Small intestine (tissue), 7 donors: ENCODE measurements at regions not wholly inside any gene's neighbourhood (a gene's known extent, or its start where the extent isn't known, plus 50 kb on each side); places are given as distances from the start of the nearest gene placed in this dataset.

Experiments used
- DNase-seq, 2 donors: peaks; one replicate each; pipeline versions ENCODE4 v3.0.0 to v3.0.0-alpha.2; 2013
- FAIRE-seq: peaks from 2 replicates; lab custom pipeline; 2012; peaks lifted over from hg19 to GRCh38; lab: Jason Lieb, UNC
- H3K27ac ChIP-seq, 3 donors: one replicate each; pipeline ENCODE4 v1.5.1; 2013; ENCODE audit warnings: low read length in 2 of 3, mild to moderate bottlenecking in 2 of 3, control low read depth in 1 of 3, inconsistent platforms in 1 of 3, low read depth in 1 of 3, moderate library complexity in 1 of 3
- H3K27me3 ChIP-seq, 3 donors: one replicate each; pipeline ENCODE4 v1.6.1; 2013; ENCODE audit warnings: low read length in 3 of 3, inconsistent platforms in 1 of 3; ENCODE audit not compliant: control insufficient read depth in 3 of 3, insufficient read depth in 3 of 3
- H3K36me3 ChIP-seq, 3 donors: one replicate each; pipeline ENCODE4 v1.6.1; 2013; ENCODE audit warnings: low read length in 3 of 3, inconsistent platforms in 1 of 3, low read depth in 1 of 3, mild to moderate bottlenecking in 1 of 3, moderate library complexity in 1 of 3; ENCODE audit not compliant: control insufficient read depth in 3 of 3, insufficient read depth in 2 of 3
- H3K4me1 ChIP-seq, 3 donors: one replicate each; pipeline ENCODE4 v1.6.1; 2013; ENCODE audit warnings: low read length in 2 of 3, inconsistent platforms in 1 of 3, low read depth in 1 of 3, mild to moderate bottlenecking in 1 of 3, moderate library complexity in 1 of 3; ENCODE audit not compliant: control insufficient read depth in 3 of 3, insufficient read depth in 2 of 3
- H3K4me3 ChIP-seq, 3 donors: one replicate each; pipeline ENCODE4 v1.5.1; 2013; ENCODE audit warnings: low read length in 3 of 3, control low read depth in 1 of 3, inconsistent platforms in 1 of 3, low read depth in 1 of 3, mild to moderate bottlenecking in 1 of 3, moderate library complexity in 1 of 3
- H3K9me3 ChIP-seq, 2 donors: one replicate each; pipeline ENCODE4 v1.6.1; 2013; ENCODE audit warnings: low read depth in 1 of 2, low read length in 1 of 2; ENCODE audit not compliant: control insufficient read depth in 2 of 2, insufficient read depth in 1 of 2
- WGBS, 3 donors: extraction: QIAGEN DNeasy Blood & Tissue Kit; methylation state at CpG; one replicate each; pipeline ENCODE4 v1.1.7; 2013; 5-methylcytosine and 5-hydroxymethylcytosine counted together
- donor health status: healthy with polysubstance abuse.
- donor health status: control.
- donor health status: control.
- donor health status: Bipolar disorder and iron deficiency.
- donor health status: healthy.

GRCh38 chr9:27625751-27626150, 52.5 kb upstream of the C9orf72 start:
- FAIRE-seq (no peak), DNase-seq (no peak)
- Histone ChIP-seq H3K27me3 (no peaks in the 10 kb centered on the region), H3K27ac (peak overlapping the region in 2 of 3 donors; percentile 21 to 67), H3K4me3 (no peak overlapping the region), H3K36me3 (no peaks in the 10 kb centered on the region), H3K4me1 (peaks cover 2 to 29% (median 3%) of the 10 kb centered on the region in 3 donors), H3K9me3 (peaks cover 0 to 5% of the 10 kb centered on the region in 2 donors)
- WGBS, 3 donors: 4 to 41% (median 19%) methylated on average over 2 of the region's 2 CpGs

GRCh38 chr9:27626244-27627187, 53.2 kb upstream of the C9orf72 start:
- FAIRE-seq: no peak
- no peaks in the 10 kb centered on the region for H3K36me3 ChIP-seq
- peak overlapping the region in 2 of 3 donors; percentile 64 to 67 for H3K27ac ChIP-seq
- H3K27me3 ChIP-seq: no peaks in the 10 kb centered on the region
- DNase-seq: peak; percentile 77 to 80
- WGBS, 3 donors: 17 to 57% (median 33%) methylated on average over 8 of the region's 8 CpGs
- H3K4me1 ChIP-seq: peaks cover 2 to 34% (median 3%) of the 10 kb centered on the region in 3 donors
- peaks cover 0 to 5% of the 10 kb centered on the region in 2 donors for H3K9me3 ChIP-seq
- peak overlapping the region in 2 of 3 donors; percentile 1 to 18 for H3K4me3 ChIP-seq

- 23 to 48% (median 28%) methylated on average over 5 of the region's 5 CpGs for WGBS, 3 donors
These were observed 53.9 kb upstream of the C9orf72 start for GRCh38 chr9:27627188-27627564.

GRCh38 chr9:27628311-27628710, 55.0 kb upstream of the C9orf72 start:
- Histone ChIP-seq H3K4me1 (peaks cover 2 to 34% (median 3%) of the 10 kb centered on the region in 3 donors), H3K27me3 (no peaks in the 10 kb centered on the region), H3K36me3 (no peaks in the 10 kb centered on the region), H3K4me3 (no peak overlapping the region), H3K9me3 (peaks cover 0 to 5% of the 10 kb centered on the region in 2 donors), H3K27ac (no peak overlapping the region)
- no peak for DNase-seq
- no peak for FAIRE-seq

More at GRCh38 chr9:27627188-27627564, 53.9 kb upstream of the C9orf72 start:
- no peaks in the 10 kb centered on the region for H3K27me3 ChIP-seq
- DNase-seq: peak in 1 of 2 donors; percentile 7
- H3K27ac ChIP-seq: peak overlapping the region in 1 of 3 donors; percentile 67
- peaks cover 0 to 5% of the 10 kb centered on the region in 2 donors for H3K9me3 ChIP-seq
- peaks cover 2 to 34% (median 3%) of the 10 kb centered on the region in 3 donors for H3K4me1 ChIP-seq
- H3K36me3 ChIP-seq: no peaks in the 10 kb centered on the region
- peak overlapping the region in 1 of 3 donors; percentile 1 for H3K4me3 ChIP-seq
- FAIRE-seq: no peak

- H3K9me3 ChIP-seq: no peaks in the 10 kb centered on the region
- WGBS, 3 donors: 86 to 90% (median 88%) methylated on average over 2 of the region's 2 CpGs
- no peaks in the 10 kb centered on the region for H3K36me3 ChIP-seq
- no peak for FAIRE-seq
- H3K27me3 ChIP-seq: no peaks in the 10 kb centered on the region
- peaks cover 2 to 34% (median 3%) of the 10 kb centered on the region in 3 donors for H3K4me1 ChIP-seq
- no peak overlapping the region for H3K27ac ChIP-seq
- DNase-seq: peak in 1 of 2 donors; percentile 25
- H3K4me3 ChIP-seq: no peak overlapping the region
These were observed 56.1 kb upstream of the C9orf72 start for GRCh38 chr9:27629425-27629824.

GRCh38 chr9:27632254-27632653, 59.0 kb upstream of the C9orf72 start:
- Histone ChIP-seq H3K4me1 (peaks cover 0 to 24% (median 2%) of the 10 kb centered on the region in 3 donors), H3K27ac (no peak overlapping the region), H3K4me3 (no peak overlapping the region), H3K36me3 (no peaks in the 10 kb centered on the region), H3K9me3 (no peaks in the 10 kb centered on the region), H3K27me3 (no peaks in the 10 kb centered on the region)
- DNase-seq (no peak), FAIRE-seq (no peak)
- 85 to 89% (median 85%) methylated on average over 6 of the region's 6 CpGs for WGBS, 3 donors

- no peak overlapping the region for H3K27ac ChIP-seq
- no peaks in the 10 kb centered on the region for H3K27me3 ChIP-seq
- H3K4me1 ChIP-seq: peaks cover 0 to 12% (median 0%) of the 10 kb centered on the region in 3 donors
- no peaks in the 10 kb centered on the region for H3K9me3 ChIP-seq
- no peak for DNase-seq
- no peaks in the 10 kb centered on the region for H3K36me3 ChIP-seq
- no peak for FAIRE-seq
- H3K4me3 ChIP-seq: no peak overlapping the region
- WGBS, 3 donors: 47 to 57% (median 49%) methylated on average over 4 of the region's 4 CpGs
These were observed 60.5 kb upstream of the C9orf72 start for GRCh38 chr9:27633764-27634163.

- Histone ChIP-seq H3K27ac (no peak overlapping the region), H3K4me1 (peaks cover 0 to 5% (median 0%) of the 10 kb centered on the region in 3 donors), H3K9me3 (no peaks in the 10 kb centered on the region), H3K27me3 (no peaks in the 10 kb centered on the region), H3K4me3 (no peak overlapping the region), H3K36me3 (no peaks in the 10 kb centered on the region)
- DNase-seq (no peak), FAIRE-seq (no peak)
- WGBS, 3 donors: 57 to 72% (median 67%) methylated on average over 2 of the region's 2 CpGs
These were observed 61.6 kb upstream of the C9orf72 start for GRCh38 chr9:27634879-27635278.
